ENCODE measurements at regions not wholly inside any gene's neighbourhood (a gene's known extent, or its start where the extent isn't known, plus 50 kb on each side); places are given as distances from the start of the nearest gene placed in this dataset.

DNA sequence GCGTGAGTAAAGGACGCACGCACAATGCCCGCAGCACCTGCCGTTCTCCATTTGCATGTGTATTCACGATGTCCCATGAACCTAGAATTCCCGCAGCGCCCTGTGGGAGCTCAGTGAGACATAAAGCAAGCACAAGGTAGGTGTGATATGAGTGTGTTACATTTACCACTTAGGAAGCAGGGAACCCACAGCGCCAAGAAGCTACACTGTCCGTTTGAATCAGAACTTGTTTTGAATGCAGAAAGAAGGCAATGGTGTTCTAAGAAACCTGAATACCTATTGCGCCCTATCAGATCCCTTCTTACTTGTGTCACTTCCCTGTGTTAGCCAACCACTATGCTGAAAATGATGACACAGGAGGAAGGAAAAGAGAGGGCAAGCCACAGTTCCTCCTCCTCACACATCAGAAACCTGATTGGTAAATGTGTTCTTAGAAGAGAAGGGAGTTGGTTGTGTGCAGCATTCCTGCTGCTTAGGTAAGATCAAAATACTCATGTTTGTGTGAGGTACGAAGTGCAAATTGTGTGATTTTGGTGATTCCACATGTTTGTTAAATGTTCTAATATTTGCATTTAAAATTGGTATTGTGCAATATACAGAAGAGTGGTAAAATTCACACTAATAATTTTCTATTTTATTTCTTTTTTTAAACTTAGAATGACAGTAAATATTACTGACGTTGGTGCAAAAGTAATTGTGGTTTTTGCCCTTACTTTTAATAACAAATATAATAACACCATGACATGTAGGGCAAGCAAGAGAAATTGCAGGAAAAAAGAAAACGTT lies 185.4 kb downstream of the SEC23IP start:
- TF ChIP-seq, protein P1, sequence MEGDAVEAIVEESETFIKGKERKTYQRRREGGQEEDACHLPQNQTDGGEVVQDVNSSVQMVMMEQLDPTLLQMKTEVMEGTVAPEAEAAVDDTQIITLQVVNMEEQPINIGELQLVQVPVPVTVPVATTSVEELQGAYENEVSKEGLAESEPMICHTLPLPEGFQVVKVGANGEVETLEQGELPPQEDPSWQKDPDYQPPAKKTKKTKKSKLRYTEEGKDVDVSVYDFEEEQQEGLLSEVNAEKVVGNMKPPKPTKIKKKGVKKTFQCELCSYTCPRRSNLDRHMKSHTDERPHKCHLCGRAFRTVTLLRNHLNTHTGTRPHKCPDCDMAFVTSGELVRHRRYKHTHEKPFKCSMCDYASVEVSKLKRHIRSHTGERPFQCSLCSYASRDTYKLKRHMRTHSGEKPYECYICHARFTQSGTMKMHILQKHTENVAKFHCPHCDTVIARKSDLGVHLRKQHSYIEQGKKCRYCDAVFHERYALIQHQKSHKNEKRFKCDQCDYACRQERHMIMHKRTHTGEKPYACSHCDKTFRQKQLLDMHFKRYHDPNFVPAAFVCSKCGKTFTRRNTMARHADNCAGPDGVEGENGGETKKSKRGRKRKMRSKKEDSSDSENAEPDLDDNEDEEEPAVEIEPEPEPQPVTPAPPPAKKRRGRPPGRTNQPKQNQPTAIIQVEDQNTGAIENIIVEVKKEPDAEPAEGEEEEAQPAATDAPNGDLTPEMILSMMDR (IDR thresholded peaks at IDR 0.05), result no peak
- TF ChIP-seq EP300 (IDR thresholded peaks at IDR 0.05) (no peak), POLR2A (IDR thresholded peaks at IDR 0.05) (no peak)
